Hepatic stellate cell (primary cell): ENCODE measurements at regions not wholly inside any gene's neighbourhood (a gene's known extent, or its start where the extent isn't known, plus 50 kb on each side); places are given as distances from the start of the nearest gene placed in this dataset.

Experiments used
- DNase-seq: peaks from one replicate; pipeline ENCODE4 v3.0.0; 2011; ENCODE audit warnings: low spot score

- DNase-seq = no peak
These were observed 61.3 kb upstream of the VCX2 start for GRCh38 chrX:8232406-8232805.

DNA sequence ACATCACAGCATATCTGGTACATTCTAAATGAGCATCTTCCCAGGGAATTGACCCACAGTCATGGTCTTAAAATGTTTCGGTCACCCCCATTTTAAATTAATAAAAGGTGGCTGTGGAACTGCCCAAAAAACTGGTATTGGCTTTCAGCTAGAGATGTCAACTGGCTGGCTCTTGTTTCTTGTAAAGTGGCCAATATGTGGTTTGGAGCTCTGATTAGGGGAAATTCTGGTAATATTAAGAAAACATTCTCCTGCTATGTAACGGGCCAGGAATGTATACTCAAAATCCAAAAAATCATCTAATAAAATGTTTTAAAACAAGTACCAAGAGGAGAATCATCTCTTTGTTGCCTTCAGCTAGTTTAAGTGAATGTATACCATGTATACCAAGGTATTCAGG lies 62.0 kb upstream of the VCX2 start:
- DNase-seq = no peak

DNA sequence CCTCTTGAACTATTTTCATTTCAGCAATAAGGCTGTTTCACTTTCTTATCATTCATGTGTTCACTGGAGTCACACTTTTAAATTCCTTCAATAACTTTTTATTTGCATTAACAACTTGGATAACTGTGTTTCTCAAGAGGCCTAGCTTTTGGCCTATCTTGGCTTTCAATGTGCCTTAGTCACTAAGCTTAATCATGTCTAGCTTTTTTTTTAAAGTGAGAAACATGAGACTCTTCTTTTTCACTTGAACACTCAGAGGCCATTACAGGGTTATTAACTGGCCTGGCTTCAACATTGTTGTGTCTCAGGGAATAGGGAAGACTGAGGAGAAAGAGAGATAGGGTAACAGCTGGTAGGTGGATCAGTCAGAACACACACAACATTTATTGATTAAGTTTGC lies 64.0 kb upstream of the VCX2 start:
- no peak for DNase-seq

- DNase-seq = no peak
These were observed 66.7 kb upstream of the VCX2 start for GRCh38 chrX:8237718-8238117.

DNA sequence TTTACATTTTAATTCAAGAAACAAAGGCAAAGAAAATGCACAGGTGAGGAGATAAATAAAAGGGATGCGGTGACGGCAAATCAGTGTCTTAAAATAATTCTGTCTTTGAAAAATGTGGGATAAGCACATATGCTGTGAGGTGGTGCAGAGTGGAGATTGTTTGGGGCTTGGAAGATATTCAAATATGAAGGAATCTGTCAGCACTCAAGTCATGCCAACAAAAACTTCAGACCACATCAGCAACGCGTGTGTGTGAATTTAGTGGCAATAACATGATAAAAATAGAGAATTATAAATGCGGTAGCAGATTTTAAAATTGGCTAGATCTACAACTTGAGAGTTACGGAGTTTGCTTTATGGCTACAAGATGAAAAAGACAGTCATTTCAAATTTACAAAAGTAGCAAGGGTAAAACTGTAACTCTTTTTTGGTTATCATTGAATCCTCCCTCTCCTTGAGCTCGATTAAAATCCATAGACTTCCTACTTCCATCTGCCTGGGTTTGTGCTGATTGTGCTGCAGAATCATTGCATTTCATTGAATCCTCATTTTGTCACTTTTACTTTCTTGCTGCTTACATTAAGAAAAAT lies 71.5 kb upstream of the VCX2 start:
- DNase-seq = no peak

DNA sequence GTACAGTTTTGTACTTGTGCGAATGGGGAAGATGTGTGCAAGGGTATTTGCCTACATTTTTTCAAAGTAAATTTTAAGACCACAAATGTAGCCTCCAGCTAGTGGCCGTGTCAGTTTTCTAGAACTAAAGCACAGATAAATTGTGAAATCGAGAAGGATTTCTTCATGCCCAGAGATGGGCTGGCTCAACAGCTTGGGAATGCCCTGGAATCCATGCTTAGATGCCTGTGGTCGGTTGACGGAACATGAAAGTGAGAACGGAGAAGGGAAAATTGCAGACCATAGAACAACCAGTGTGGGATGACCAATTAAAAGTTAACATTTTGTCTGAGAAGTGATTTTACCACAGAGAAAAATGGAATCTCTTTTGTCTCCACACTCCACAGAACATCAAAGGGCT lies 73.2 kb upstream of the VCX2 start:
- no peak for DNase-seq

- DNase-seq = no peak
These were observed 74.3 kb upstream of the VCX2 start for GRCh38 chrX:8245411-8245810.

DNA sequence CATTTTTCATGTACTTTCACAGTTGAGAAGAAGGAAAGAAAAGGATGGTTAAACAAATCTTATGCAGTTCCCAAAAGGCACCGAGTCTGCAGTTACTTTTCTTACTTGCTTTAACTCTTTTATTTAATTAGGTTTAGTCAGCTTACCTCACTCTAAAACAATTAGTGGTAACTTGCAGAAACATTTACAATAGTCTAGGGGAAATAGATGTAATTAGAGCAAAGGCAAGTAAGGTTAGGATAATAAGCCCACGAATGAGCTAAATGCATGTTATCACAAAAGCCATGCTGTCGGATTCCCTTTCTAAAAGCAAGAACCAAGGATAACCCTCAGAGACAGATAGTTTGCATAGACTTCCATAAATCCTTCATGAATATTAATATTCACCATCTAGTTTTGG lies 82.0 kb upstream of the VCX2 start:
- no peak for DNase-seq

DNA sequence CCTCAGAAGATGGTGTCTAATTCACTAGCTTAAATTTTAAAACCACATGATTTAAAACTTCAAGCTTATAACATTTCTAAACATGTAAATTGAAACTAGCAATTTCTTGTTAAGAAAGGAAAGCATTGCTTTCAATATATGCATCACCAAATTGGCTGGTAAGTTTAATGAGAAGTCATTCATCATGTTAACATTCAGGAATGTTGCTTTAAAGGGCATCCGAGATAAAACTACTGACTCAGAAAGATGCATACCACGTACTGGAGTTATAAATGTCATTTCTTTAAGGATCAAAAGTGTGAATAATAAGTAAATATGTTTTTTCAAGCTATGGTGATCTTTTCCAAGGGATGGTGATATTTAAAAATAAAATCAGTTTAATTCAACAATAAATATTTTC lies 83.3 kb upstream of the VCX2 start:
- DNase-seq = no peak

GRCh38 chrX:8272821-8273220 lies 101.8 kb upstream of the VCX2 start:
- DNase-seq = no peak

GRCh38 chrX:8273451-8273895 lies 102.4 kb upstream of the VCX2 start:
- peak; percentile 0 for DNase-seq

GRCh38 chrX:8274170-8274569 lies 103.1 kb upstream of the VCX2 start:
- no peak for DNase-seq

- DNase-seq = no peak
These were observed 107.5 kb upstream of the VCX2 start for GRCh38 chrX:8278557-8278956.

- DNase-seq = no peak
These were observed 108.3 kb upstream of the VCX2 start for GRCh38 chrX:8279323-8279722.

DNA sequence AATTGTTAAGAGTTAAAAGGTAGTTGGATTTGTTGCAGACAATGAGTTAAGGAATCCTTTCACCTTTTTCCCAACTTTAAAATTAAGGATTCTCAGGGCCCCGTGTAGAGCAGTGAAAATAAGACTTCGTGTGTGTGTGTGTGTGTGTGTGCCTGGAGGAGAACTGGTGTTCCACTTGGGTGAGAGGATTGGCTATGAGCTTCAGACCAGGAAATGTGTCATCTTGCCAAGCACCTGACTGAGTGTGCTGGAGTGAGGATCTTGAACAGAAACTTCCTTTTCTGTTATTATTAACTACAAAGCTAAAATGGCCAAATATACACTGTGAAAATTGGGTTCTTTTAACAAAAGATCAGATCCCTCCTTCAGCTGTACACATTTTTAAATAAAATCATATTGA lies 113.1 kb upstream of the VCX2 start:
- DNase-seq = no peak

GRCh38 chrX:8288590-8288989 lies 117.5 kb upstream of the VCX2 start:
- DNase-seq = no peak

- no peak for DNase-seq
These were observed 118.5 kb upstream of the VCX2 start for GRCh38 chrX:8289523-8289922.

GRCh38 chrX:8297766-8298165 lies 126.7 kb upstream of the VCX2 start:
- no peak for DNase-seq

DNA sequence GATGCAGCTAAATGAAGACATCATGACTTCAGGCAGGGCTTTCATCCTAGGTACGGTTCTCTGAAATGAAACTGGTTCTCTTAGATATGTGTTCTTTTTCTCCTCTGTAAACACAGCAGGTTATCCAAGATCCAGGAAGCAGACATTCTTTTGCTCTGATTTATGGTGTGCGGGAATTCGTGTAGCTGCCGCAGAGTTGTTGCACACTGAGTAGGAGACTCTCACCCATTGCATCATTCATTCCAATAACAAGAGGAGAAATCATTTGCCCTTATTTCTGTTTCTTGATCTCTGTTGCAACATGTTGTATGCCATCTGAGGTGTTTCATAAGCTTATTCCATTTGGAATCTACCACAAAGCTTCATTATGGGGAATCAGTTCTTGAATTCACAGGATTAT lies 133.6 kb upstream of the VCX2 start:
- DNase-seq = no peak

- DNase-seq = no peak
These were observed 134.3 kb upstream of the VCX2 start for GRCh38 chrX:8305350-8305749.

DNA sequence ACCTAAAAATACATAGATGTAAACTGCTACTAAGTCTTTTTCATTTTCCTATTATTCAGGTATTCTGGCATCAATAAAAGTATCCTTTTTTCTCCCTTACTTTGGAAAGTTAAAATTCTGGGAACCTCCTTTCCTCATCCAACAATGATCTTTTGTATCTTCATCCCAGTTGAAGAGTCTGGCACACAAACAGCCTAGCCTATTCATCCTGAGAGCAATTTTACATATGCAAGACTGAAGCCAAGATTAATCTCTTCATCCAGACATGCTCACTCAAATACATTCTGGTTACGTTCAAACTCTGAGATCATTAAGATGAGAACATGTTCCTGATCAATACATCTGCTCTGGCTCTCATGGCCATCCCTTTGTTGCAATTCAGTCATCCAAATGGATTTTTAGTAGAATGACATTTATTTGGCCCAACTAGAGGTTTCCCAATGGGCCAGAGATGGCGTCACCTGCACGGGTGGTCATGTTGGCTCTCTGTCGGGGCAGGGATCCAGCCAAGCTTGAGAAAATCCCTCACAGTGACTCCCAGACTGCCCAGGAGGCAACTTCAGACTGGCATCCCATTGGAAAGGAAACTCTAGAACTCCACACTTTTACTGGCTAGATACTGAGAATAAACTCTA lies 135.3 kb upstream of the VCX2 start:
- DNase-seq = no peak

DNA sequence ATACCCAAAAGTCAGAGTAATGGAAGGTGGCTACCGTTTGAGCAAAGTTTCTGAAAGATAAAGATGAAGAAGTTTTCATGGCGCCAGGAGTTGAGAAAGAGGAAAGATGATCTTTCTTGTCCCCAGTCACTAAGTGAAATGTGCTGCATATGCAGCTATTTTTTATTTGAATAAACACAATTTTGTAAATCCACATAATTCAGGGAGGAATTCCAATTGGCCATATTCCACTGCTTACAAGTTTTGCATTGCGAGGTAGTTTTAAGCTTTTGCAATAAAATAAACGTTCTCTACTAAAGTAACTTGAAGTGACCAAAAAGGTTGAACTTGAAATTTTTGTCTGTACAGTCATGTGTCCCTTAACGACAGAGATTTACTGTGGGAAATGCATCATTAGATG lies 139.3 kb upstream of the VCX2 start:
- no peak for DNase-seq

GRCh38 chrX:8313844-8314243 lies 142.8 kb upstream of the VCX2 start:
- no peak for DNase-seq

- DNase-seq = no peak
These were observed 143.8 kb upstream of the VCX2 start for GRCh38 chrX:8314881-8315280.
